ENCODE measurements at regions not wholly inside any gene's neighbourhood (a gene's known extent, or its start where the extent isn't known, plus 50 kb on each side); places are given as distances from the start of the nearest gene placed in this dataset.

- TF ChIP-seq ARID4B (CRISPR knock-in tag; IDR thresholded peaks at IDR 0.05; ENCODE audit: borderline replicate concordance) = no peak
- no peak for TF ChIP-seq JUN (CRISPR knock-in tag; IDR thresholded peaks at IDR 0.05)
- TF ChIP-seq NR2C2 (CRISPR knock-in tag; IDR thresholded peaks at IDR 0.05) = no peak
- TF ChIP-seq SP1 (CRISPR knock-in tag; conservative IDR thresholded peaks at IDR 0.05) = no peak
- TF ChIP-seq ZNF671 (CRISPR knock-in tag; IDR thresholded peaks at IDR 0.05) = no peak
- TF ChIP-seq TCF7 (CRISPR knock-in tag; IDR thresholded peaks at IDR 0.05; ENCODE audit: low read depth) = no peak
- no peak for TF ChIP-seq RELA (CRISPR knock-in tag; IDR thresholded peaks at IDR 0.05; ENCODE audit: borderline replicate concordance)
Measured at GRCh38 chr2:22753476-22753875, 631.5 kb upstream of the KLHL29 start (continued).

GRCh38 chr2:22756276-22757043 lies 628.5 kb upstream of the KLHL29 start:
- Mint-ChIP-seq H3K4me1 (peaks cover 5% of the 10 kb centered on the region; the same call in 1 of the 2 replicates), H3K9me3 (peaks cover 18% of the 10 kb centered on the region), H3K36me3 (no peaks in the 10 kb centered on the region), H3K27ac (no peak overlapping the region), H3K27me3 (ENCODE audit: low read depth) (peaks cover 2% of the 10 kb centered on the region; the same call in 1 of the 2 replicates), H3K4me3 (no peak overlapping the region)
- no peak for TF ChIP-seq SP1 (CRISPR knock-in tag; conservative IDR thresholded peaks at IDR 0.05)
- no peak for TF ChIP-seq ZNF425 (CRISPR knock-in tag; conservative IDR thresholded peaks at IDR 0.05)
- TF ChIP-seq MXD4 (CRISPR knock-in tag; IDR thresholded peaks at IDR 0.05; ENCODE audit: borderline replicate concordance) = no peak
- no peak for TF ChIP-seq GTF2I (CRISPR knock-in tag; conservative IDR thresholded peaks at IDR 0.05)
- TF ChIP-seq TEAD4 (CRISPR knock-in tag; IDR thresholded peaks at IDR 0.05) = no peak
- no peak for TF ChIP-seq ZNF396 (CRISPR knock-in tag; IDR thresholded peaks at IDR 0.05; ENCODE audit: borderline replicate concordance)
- no peak for TF ChIP-seq IRF1 (CRISPR knock-in tag; IDR thresholded peaks at IDR 0.05)
- no peak for TF ChIP-seq SMAD3 (CRISPR knock-in tag; IDR thresholded peaks at IDR 0.05; ENCODE audit: borderline replicate concordance)
- no peak for TF ChIP-seq NR2C2 (CRISPR knock-in tag; IDR thresholded peaks at IDR 0.05)
- TF ChIP-seq USF1 (CRISPR knock-in tag; IDR thresholded peaks at IDR 0.05) = no peak
- no peak for TF ChIP-seq CREM (CRISPR knock-in tag; IDR thresholded peaks at IDR 0.05)
- TF ChIP-seq HMGA2 (CRISPR knock-in tag; IDR thresholded peaks at IDR 0.05) = no peak
- no peak for TF ChIP-seq ZNF423 (CRISPR knock-in tag; IDR thresholded peaks at IDR 0.05)
- TF ChIP-seq ESRRA (CRISPR knock-in tag; IDR thresholded peaks at IDR 0.05; ENCODE audit: borderline replicate concordance) = no peak
- TF ChIP-seq TEAD1 (CRISPR knock-in tag; IDR thresholded peaks at IDR 0.05) = no peak
- no peak for TF ChIP-seq TCF7 (CRISPR knock-in tag; IDR thresholded peaks at IDR 0.05; ENCODE audit: low read depth)
- ATAC-seq (no peak), DNase-seq (ENCODE audit: low spot score) (no peak)
- CTCF ChIA-PET = no interaction called here
- POLR2A ChIA-PET = no interaction called here

Measured in WTC11 (cell line).